HG02623 (cell line): ENCODE measurements at regions not wholly inside any gene's neighbourhood (a gene's known extent, or its start where the extent isn't known, plus 50 kb on each side); places are given as distances from the start of the nearest gene placed in this dataset.
A peak's percentile ranks its signal among the peaks of the same experiment; 100 is the strongest.
"Not testable (repeated sequence)": the region's sequence is repeated elsewhere in the genome, so short reads cannot be mapped to it uniquely, and the experiment has no call there.

Experiments
- ATAC-seq: cut with Tn5 transposase; IDR thresholded peaks from one replicate; pipeline ENCODE4 v1.9.1; 2021; ENCODE audit warnings: moderate library complexity; ENCODE audit not compliant: unreplicated experiment

- no peak for ATAC-seq
Measured at GRCh38 chr1:104136621-104137020, 386.9 kb downstream of the AMY1C start.

GRCh38 chr1:104156738-104157137, 407.0 kb downstream of the AMY1C start:
- no peak for ATAC-seq

GRCh38 chr1:104163912-104164476, 414.3 kb downstream of the AMY1C start:
- no peak for ATAC-seq

GRCh38 chr1:104172243-104172681, 422.6 kb downstream of the AMY1C start:
- no peak for ATAC-seq

GRCh38 chr1:104182251-104182650, 432.6 kb downstream of the AMY1C start:
- no peak for ATAC-seq

GRCh38 chr1:104189207-104189606, 439.5 kb downstream of the AMY1C start:
- no peak for ATAC-seq

- no peak for ATAC-seq
Measured at GRCh38 chr1:104190821-104191220, 441.1 kb downstream of the AMY1C start.

- no peak for ATAC-seq
Measured at GRCh38 chr1:104195395-104195794, 445.7 kb downstream of the AMY1C start.

GRCh38 chr1:104196136-104196535, 446.4 kb downstream of the AMY1C start:
- ATAC-seq = no peak

GRCh38 chr1:104197516-104197915, 447.8 kb downstream of the AMY1C start:
- no peak for ATAC-seq

GRCh38 chr1:104212239-104212638, 462.5 kb downstream of the AMY1C start:
- ATAC-seq = no peak

GRCh38 chr1:104217395-104217986, 467.8 kb downstream of the AMY1C start:
- ATAC-seq = not testable (repeated sequence)

GRCh38 chr1:104229860-104230259, 480.2 kb downstream of the AMY1C start:
- no peak for ATAC-seq

GRCh38 chr1:104231676-104232075, 482.0 kb downstream of the AMY1C start:
- ATAC-seq = no peak

GRCh38 chr1:104235141-104235540, 485.4 kb downstream of the AMY1C start:
- ATAC-seq = no peak

- no peak for ATAC-seq
Measured at GRCh38 chr1:104238991-104239390, 489.3 kb downstream of the AMY1C start.

- ATAC-seq = no peak
Measured at GRCh38 chr1:104248385-104248784, 498.7 kb downstream of the AMY1C start.

GRCh38 chr1:104259481-104259880, 509.8 kb downstream of the AMY1C start:
- no peak for ATAC-seq

- not testable (repeated sequence) for ATAC-seq
Measured at GRCh38 chr1:104263110-104263509, 513.4 kb downstream of the AMY1C start.

GRCh38 chr1:104264521-104264920, 514.8 kb downstream of the AMY1C start:
- ATAC-seq = no peak

- no peak for ATAC-seq
Measured at GRCh38 chr1:104265163-104265562, 515.5 kb downstream of the AMY1C start.

GRCh38 chr1:104266612-104267011, 516.9 kb downstream of the AMY1C start:
- peak; percentile 69 for ATAC-seq

- ATAC-seq = not testable (repeated sequence)
Measured at GRCh38 chr1:104288322-104288721, 538.6 kb downstream of the AMY1C start.
